Inflammatory macrophage treated with lipopolysaccharide for 4 hours (primary cell): ENCODE measurements at regions not wholly inside any gene's neighbourhood (a gene's known extent, or its start where the extent isn't known, plus 50 kb on each side); places are given as distances from the start of the nearest gene placed in this dataset.
"Not testable (repeated sequence)": the region's sequence is repeated elsewhere in the genome, so short reads cannot be mapped to it uniquely, and the experiment has no call there.

Experiments
- DNase-seq: peaks from one replicate; pipeline ENCODE4 v3.0.0-alpha.2; 2020

DNA sequence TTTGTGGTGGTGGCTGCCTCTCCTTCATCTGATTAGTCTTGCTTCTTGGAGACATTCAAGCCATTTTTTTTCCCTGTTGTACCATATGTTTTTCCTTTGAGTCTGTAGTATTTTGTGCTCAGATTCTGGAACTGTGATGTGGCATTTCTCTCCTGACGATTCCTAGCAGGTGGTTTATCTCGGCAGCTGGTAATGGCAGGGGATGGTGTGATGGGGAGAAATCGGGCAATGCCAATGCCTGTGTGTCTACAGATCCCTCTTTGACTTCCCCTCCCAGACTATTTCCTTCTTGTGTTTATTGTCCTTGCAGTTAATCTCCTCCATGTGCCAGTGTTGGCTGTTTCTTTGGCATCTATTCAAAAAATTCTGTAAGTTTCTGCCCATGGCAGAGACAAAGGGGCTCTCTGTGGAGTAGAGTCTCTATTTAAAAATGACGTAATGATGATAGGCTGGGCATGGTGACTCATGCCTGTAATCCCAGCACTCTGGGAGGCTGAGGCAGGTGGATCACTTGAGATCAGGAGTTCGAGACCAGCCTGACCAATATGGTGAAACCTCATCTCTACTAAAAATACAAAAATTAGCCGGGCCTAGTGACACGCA lies 90.2 kb upstream of the ERCC4 start:
- DNase-seq = no peak

DNA sequence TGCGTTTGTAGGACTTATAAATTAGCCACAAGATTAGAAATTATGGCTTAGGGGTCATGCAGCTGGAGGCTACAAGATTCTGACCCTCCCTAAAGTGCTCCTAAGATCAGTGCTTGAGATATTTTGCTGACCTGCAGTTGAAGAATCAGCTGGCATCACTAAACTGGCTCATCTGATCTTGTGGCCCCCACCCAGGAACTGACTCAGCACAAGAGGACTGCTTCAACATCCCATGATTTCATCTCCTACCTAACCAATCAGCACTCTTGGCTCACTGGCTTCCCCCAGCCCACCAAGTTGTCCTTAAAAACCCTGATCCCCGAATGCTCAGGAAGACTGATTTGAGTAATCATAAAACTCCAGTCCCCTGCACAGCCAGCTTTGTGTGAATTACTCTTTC lies 86.4 kb upstream of the ERCC4 start:
- no peak for DNase-seq

DNA sequence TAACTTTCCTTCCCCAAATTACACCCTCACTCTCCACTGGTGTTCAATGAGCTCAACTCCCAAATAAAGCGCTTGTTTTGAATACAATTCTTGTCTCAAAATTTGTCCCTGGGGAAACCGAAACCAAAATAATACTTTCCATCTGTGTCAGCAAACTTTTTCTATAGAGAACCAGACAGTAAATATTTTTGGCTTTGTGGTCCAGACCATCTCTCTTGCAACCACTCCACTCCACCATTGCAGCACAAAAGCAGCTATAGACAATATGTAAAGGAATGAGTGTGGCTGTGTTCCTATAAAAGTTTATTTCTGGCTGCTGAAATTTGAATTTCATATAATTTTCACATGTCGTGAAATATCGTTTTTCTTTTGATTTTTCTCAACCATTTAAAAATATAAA lies 84.6 kb upstream of the ERCC4 start:
- no peak for DNase-seq

DNA sequence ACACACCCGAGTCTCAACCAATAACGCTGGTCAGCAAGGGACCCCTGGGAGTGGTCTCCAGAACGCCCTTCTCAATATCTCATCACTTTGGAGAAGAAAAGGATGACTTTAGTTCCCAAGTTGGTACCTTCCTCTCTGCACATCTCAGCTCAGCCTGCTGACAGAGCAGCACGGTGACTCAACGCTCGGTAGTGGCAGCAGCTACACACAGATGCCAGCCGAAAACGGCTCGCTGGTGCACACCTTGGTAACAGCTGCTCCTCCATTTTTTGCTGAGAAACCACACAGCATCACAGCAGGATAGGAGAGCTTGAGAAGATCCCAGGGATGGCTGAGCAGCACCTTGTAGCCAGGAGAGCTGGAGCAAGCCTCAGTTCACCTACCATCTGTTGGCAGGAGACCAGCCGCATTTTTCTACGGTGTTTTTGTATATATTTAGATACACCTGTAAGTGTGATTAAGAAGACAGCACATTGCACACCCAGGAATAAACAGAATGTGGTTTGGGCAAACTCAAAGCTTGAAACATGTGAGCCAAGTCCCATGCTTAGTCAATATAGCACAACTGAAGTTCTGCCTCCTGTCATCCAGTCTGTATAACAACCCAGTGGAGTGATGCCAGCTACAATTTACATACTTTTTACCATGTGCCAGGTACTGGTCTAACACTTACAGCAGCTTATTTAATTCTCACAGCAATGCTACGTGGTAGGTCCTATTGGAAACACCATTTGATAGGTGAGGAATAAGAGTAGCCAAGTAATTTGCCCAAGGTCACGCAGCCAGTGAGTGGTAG lies 83.8 kb upstream of the ERCC4 start:
- no peak for DNase-seq

DNA sequence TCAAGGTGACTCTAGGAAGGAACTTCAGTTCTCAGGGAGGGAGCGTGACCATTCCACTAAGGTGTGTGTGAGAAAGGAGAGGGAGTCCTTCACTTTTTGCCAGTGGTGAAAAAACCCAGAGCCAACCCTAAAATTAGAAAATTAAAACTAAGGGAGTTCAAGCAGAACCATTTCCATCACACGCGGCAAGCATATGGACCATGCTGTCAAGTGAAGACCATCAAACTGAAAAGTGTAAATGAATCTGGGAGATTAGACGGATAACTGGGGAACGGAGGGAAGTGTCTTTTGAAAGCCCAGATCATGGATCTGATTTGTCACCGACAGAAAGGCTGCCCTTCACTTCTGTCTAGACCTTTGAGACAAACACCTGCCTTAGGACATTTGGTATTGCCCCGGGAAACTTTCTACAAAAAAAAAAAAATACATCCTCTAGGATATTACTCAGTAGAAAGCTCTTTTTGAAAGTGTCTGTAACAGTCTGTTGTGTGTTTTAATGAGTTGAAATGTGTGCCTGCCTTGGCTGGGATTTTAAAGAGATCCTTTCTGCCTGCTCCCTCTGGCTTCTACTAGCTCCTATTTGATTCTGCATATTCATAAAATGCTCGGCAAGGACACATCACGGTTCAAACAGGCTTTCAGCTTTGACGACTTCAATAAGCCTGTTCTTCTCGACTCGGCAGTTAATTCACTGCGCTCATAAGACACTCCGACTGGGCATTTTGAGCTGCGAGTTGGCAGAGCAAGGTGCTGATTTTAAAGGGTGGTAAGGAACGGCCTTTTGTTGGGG lies 81.4 kb upstream of the ERCC4 start:
- no peak for DNase-seq

DNA sequence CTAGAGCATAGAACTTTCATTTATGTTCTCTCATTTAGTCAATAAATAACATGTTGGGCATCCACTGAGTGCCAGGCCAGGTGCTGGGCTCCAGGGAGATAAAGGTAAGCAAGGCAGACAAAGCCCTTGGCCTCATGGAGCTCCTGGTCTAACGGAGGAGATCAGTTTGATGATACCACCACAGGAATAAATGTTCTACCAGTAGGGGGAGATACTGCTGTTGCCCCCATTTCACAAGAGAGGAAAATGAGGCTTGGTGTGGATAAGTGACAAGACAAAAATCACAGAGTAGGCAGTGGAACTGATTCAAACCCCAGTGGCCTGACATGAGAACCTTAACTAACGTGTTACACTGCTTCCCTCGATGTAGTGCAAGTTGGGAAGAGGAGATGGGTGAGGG lies 80.4 kb upstream of the ERCC4 start:
- DNase-seq = no peak

DNA sequence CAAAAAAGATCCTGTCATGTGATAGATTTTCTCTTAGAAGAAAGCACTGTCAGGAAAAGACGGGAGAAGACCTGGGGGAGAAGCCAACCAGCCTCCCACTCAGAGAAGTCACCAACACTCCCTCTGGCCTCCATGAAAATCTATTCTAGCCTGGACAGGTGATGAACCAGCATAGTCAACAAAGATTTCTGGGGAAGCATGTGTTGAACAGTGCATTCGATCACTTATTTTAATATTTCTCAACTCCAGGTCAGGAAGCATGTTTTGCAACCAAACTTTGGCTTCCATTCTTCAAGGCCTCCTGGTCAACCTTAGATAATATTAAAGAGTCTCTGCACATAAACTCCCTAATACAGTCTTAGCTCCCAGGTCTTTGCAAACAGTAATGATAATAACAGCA lies 74.7 kb upstream of the ERCC4 start:
- DNase-seq = no peak

DNA sequence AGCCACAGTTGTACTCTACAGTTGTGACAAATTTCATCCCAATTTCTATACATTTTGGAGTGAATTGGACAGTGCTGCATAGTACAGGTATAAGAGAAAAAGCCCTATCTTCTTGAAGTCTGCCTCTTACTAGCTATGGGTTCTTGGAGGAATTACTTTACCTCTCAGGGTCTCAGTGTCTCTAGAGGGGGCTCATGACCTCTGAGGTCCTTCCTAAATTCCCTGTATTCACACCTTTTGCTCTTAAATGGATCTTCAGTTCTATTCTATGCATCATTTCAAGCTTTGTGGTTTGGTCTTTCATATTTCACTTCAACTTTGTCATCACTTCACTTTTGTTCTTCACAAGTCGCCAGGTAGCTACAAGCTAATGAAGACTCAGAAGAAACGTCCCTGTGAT lies 71.2 kb upstream of the ERCC4 start:
- DNase-seq = no peak

DNA sequence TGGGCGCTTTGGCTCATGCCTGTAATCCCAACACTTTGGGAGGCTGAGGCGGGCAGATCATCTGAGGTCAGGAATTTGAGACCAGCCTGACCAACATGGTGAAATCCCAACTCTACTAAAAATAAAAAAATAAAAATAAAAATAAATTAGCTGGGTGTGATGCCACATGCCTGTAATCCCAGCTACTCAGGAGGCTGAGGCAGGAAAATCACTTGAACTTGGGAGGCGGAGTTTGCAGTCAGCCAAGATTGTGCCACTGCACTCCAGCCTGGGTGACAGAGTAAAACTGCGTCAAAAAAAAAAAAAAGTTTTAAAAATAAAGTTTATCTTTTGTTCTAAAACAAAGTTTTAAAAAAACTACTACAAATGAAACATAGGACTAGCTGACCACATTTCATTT lies 69.8 kb upstream of the ERCC4 start:
- not testable (repeated sequence) for DNase-seq

DNA sequence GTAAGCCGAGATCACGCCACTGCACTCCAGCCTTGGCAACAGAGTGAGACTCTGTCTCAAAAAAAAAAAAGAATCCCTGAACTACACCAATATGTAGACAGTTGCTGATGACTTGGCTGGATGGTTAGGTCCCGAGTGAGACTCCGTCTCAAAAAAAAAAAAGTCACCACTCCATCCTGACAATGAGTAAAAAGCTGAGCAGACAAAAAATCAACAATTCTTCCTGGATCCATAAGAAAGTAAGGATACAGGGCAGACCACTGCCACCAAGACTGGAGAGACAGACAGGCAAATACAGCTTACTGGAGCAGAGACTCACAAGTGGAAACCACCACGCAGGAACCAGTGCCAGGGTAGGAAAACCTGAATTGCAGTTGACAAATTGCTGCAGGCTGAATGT lies 67.1 kb upstream of the ERCC4 start:
- no peak for DNase-seq

DNA sequence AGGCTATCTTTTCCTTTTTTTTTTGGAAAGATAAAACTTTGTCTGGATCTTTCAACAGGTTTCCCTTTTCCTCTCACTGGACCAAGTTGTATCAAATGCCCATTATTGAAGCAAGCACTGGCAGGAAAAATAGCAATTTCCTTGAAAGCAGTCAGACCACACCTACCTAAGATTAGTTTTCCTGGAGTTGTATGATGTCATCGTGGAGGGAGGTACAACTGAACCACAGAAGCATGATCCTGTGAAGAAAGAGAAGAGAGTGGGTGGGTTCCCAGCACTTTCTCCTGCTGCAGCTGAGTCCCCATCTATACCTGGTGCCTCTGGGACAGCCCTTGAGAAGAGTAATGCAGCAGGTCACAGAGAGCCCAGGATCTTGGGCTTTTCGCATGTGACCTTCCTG lies 63.6 kb upstream of the ERCC4 start:
- DNase-seq = no peak

DNA sequence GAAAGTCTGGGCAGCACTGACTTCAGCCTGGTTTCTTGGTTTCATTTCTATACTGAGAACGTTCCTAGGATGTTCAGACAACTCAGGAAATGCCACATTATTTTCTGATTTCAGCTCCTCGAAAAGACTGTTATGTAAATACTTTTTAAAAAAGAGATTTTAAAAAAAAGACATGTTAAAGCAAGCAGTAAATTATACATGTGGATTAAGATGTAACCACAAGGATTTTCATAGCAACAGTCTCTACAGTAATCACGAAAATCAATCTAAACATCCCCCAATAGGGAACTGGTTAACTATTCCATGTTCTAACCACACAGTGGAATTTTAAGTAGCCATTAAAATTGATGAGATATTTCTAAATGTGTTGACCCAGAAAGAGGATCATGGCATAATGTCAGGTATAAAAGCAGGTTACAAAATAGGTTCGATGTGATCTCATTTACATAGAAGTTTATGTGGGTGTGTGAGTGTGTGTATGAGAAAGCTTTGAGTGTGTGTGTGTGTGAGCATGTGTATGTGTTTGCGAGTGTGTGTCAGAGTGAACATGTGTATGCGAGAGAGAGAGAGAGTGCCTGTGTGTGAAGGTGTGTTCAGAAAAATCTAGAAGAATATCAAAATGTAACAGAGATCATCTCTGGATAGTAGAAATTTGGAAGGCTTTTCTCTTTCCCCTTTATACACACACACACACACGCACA lies 63.0 kb upstream of the ERCC4 start:
- no peak for DNase-seq

DNA sequence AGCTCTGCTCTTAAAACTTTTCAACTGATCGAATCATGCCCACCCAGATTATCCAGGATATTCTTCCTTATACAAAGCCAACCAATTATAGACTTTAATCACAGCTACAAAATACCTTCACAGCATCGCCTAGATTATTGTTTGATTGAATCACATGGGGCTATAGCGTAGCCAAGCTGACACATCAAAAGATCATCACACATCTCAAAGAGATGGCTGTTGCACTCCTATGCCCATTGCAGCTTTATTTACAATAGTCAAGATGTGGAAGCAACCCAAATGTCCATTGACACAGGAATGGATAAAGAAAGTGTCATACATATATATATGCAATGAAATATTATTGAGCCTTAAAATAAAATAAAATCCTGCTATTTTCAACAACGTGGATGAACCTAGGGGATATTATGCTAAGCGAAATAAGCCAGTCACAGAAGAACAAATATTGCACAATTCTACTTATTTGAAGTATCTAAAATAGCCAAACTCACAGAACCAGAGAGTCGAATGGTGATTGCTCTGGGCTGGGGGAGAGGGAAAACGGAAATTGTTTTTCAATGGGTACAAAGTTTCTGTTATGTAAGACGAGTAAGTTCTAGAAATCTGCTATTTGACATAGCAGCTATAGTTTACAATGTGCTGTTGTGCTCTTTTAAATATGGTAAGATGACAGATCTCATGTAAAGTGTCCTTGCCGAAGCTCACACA lies 60.9 kb upstream of the ERCC4 start:
- DNase-seq = no peak

DNA sequence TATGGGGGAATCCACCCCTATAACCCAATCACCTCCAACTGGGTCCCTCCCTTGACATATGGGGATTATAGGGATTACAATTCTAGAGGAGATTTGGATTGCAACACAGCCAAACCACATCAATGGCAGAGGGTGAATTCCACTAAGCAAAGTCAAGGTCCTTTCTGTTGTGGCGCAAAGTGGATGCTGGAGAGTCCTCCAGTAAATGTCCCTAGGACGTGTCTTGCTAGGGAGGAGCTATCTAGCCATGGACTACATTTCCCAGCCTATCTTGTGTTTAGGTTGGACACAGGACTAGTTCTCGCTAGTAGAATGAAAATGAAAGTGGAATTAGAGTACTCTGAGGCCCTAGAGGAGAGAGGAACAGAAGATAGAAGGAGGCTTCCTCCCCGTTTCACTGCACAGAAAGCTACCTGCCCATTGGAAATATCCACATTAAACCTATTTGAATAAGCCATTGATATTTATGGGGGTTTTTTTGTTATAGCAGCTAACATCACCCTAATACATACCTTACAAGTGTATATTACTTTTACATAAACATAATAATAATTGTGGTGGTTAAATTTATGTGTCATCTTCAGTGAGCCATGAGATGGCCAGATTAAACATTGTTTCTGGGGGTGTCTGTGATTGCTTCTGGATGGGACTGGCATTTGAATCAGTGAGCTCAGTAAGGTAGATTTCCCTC lies 56.7 kb upstream of the ERCC4 start:
- peak; percentile 1 for DNase-seq

DNA sequence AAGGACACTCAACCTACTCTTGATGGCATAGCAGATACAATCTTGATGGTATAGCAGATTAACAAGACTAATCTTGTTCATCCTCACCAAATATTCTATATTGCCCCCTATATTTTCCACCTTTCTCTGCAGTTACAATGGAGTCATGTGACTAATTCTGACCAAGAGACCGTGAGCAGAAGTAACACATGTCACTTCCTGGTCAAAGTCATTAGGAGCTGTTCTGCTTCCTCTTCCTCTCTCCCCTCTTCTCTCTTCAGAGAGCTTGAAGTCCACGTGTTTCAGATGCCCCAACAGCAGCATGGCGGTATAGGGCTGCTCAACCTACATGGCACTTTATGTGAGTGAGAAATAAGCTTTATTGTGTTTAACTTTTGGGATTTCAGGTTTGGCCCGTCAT lies 55.3 kb upstream of the ERCC4 start:
- peak; percentile 3 for DNase-seq

DNA sequence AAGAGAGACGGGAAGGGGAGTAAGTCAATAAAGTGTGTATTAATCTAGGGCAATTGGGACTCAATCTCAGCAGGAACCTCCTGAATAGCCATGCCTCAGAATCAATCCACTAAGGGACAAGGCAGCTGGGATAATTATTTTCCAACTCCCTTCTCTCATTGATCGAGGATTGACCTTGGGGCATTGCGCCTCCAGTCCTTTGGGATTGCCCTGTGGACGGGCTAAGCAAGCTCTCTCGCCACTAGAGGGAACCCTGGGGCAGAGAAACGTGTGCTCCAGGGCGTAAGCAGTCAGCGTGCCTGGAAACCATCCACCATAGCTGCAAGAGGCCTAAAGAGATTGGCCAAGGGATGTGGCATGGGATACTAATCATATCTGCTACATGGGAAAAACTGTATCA lies 53.9 kb upstream of the ERCC4 start:
- DNase-seq = peak; percentile 25
